Esophagus (tissue), 2 donors: ENCODE measurements at regions not wholly inside any gene's neighbourhood (a gene's known extent, or its start where the extent isn't known, plus 50 kb on each side); places are given as distances from the start of the nearest gene placed in this dataset.
"Not testable (repeated sequence)": the region's sequence is repeated elsewhere in the genome, so short reads cannot be mapped to it uniquely, and the experiment has no call there.

Experiments
- H3K27ac ChIP-seq, 2 donors: one replicate each; pipeline ENCODE4 v1.5.1; 2013; ENCODE audit warnings: low read depth in 2 of 2, mild to moderate bottlenecking in 2 of 2, inconsistent platforms in 1 of 2, low read length in 1 of 2, moderate library complexity in 1 of 2
- H3K27me3 ChIP-seq, 2 donors: one replicate each; pipeline ENCODE4 v1.6.1; 2013; ENCODE audit warnings: low read length in 2 of 2, control low read depth in 1 of 2, mild to moderate bottlenecking in 1 of 2; ENCODE audit not compliant: insufficient read depth in 2 of 2, control insufficient read depth in 1 of 2
- H3K36me3 ChIP-seq, 2 donors: one replicate each; pipeline ENCODE4 v1.6.1; 2013; ENCODE audit warnings: low read length in 1 of 2; ENCODE audit not compliant: control insufficient read depth in 2 of 2, insufficient read depth in 2 of 2
- H3K4me1 ChIP-seq, 2 donors: one replicate each; pipeline ENCODE4 v1.6.1; 2013; ENCODE audit warnings: low read length in 1 of 2; ENCODE audit not compliant: control insufficient read depth in 2 of 2, insufficient read depth in 2 of 2
- H3K4me3 ChIP-seq, 2 donors: one replicate each; pipeline ENCODE4 v1.5.1; 2013; ENCODE audit warnings: low read length in 2 of 2, mild to moderate bottlenecking in 2 of 2, low read depth in 1 of 2, moderate library complexity in 1 of 2
- H3K9me3 ChIP-seq, 2 donors: one replicate each; pipeline ENCODE4 v1.6.1; 2013; ENCODE audit warnings: mild to moderate bottlenecking in 2 of 2, low read depth in 1 of 2, low read length in 1 of 2, moderate library complexity in 1 of 2; ENCODE audit not compliant: control insufficient read depth in 2 of 2, insufficient read depth in 1 of 2
- WGBS, 2 donors: extraction: QIAGEN DNeasy Blood & Tissue Kit; methylation state at CpG; one replicate each; pipeline ENCODE4 v1.1.7; 2013; 5-methylcytosine and 5-hydroxymethylcytosine counted together
- donor health status: healthy with polysubstance abuse.
- donor health status: Bipolar disorder and iron deficiency.

DNA sequence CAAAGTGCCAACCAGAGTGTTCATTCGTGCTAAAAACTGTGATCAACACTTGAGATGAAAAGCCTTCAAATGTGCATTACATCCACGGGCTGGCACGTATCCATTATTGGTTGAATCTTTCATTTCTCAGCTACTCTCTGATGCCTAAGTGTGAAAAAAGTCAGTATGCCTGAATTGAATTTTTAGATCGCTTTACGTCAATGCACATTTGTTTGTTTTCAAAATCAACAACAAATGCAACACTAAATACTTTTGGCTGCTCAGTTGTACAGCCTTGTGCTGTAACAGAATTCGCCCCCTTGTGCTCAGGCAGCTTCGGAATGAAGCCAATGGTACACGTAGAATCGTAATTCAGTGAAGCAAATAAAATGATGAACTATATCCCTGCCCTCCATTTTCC, 446.5 kb upstream of the NRP1 start:
- Histone ChIP-seq H3K27ac (no peak overlapping the region), H3K27me3 (no peaks in the 10 kb centered on the region), H3K4me3 (no peak overlapping the region), H3K4me1 (no peaks in the 10 kb centered on the region), H3K36me3 (no peaks in the 10 kb centered on the region), H3K9me3 (no peaks in the 10 kb centered on the region)
- 85 to 88% methylated on average over 9 of the region's 9 CpGs for WGBS, 2 donors

DNA sequence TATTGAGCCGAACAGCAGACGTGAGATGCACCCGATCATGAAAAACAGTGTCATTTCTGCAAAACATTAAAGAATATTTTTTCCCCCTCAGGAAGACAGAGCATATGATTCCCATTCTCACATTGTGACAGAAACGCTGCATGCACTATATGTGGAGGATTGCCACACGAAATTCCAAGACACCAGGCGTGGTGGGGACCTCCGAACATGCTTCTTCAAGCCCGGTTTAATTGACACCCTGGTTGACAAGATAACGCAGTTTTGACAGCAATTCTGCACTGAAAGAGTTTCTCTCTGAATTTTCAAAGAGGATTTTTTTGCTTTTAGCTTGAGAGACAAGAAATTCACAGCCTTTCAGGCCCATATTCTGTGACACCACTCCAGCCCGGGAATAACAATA, 442.8 kb upstream of the NRP1 start:
- Histone ChIP-seq H3K36me3 (no peaks in the 10 kb centered on the region), H3K9me3 (no peaks in the 10 kb centered on the region), H3K4me1 (no peaks in the 10 kb centered on the region), H3K4me3 (no peak overlapping the region), H3K27me3 (no peaks in the 10 kb centered on the region), H3K27ac (no peak overlapping the region)
- WGBS, 2 donors, result 92 to 93% methylated on average over 10 of the region's 10 CpGs

DNA sequence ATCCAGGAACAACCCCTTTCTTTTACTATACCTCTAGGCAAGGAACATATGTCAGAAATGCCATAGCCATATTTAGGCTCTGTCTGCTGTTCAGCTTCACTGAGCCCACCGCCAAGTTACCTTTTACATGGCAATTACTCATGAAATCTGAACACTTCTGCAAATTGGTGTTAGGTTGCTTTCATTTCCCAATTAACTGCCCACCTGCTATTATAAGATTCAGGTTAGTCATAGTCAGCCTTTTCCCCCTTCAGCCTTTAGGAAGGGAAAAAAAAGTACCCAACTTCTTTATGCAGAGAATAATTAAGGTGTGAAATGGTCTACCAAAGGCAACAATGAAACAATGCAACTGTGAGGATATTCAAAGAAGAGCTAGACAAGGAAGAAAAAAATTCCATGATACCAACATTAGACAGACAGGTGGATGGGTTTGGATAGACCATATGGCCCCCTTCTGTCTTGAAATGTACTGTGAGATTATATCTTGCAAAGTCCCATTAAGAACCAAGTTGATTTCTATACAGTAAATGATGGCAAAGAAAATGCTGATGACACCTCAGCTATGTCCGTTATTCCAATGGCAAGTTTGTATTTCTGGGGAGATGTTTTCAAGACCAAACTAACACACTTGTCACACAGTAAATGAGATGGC, 442.1 kb upstream of the NRP1 start:
- Histone ChIP-seq H3K27me3 (no peaks in the 10 kb centered on the region), H3K4me1 (no peaks in the 10 kb centered on the region), H3K36me3 (no peaks in the 10 kb centered on the region), H3K27ac (no peak overlapping the region), H3K4me3 (no peak overlapping the region), H3K9me3 (no peaks in the 10 kb centered on the region)
- 96% methylated on average over 2 of the region's 2 CpGs for WGBS, 2 donors

DNA sequence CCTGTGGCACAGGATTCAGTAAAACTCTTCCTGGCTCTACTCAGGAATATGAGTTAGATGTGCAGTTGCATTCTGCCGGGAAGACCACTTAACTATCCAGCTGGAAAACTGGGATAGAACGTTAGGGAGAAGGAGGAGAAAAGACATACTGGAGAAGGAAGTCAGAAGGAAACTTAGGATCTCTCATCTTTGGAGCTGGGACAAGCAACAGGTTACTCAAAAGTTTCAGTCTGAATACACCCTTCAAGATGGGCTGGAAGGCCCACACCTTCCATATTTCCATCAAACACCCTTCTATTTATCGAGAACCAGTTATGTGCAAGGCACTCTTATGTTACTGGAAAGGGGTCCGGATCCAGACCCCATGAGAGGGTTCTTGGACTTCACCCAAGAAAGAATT, 440.4 kb upstream of the NRP1 start:
- H3K27me3 ChIP-seq, result no peaks in the 10 kb centered on the region
- H3K9me3 ChIP-seq, result no peaks in the 10 kb centered on the region
- no peak overlapping the region for H3K27ac ChIP-seq
- no peak overlapping the region for H3K4me3 ChIP-seq
- H3K36me3 ChIP-seq, result no peaks in the 10 kb centered on the region
- H3K4me1 ChIP-seq, result no peaks in the 10 kb centered on the region
- 87 to 90% methylated on average over 4 of the region's 4 CpGs for WGBS, 2 donors

DNA sequence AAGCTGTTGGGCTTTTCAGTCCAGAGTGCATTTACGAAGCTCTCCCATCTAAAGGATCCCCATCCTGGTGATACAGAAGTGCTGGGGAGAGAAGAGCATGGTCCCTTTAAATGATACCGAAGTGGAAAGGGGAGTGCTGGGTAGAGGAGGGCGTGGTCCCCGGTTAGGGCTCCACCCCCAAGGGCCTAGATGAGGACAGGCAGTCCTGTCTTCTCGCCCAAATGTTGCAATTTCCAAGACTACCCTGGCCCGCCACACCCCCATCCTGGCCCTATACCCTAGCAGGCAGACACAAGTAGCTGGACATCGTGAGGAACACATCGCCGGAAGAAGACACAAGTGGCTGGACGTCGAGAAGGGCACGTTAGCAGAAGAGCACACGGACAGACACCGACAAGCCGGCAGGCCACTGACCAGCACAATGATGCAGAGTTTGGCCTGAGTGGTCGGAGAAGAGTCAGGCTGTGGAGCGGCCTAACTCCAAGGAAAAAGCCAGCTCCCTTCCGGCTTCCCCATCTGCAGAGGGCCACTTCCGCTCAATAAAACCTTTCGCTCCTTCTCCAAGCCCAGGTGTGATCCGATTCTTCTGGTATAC, 439.5 kb upstream of the NRP1 start:
- Histone ChIP-seq H3K9me3 (no peaks in the 10 kb centered on the region), H3K4me1 (no peaks in the 10 kb centered on the region), H3K27ac (no peak overlapping the region), H3K36me3 (no peaks in the 10 kb centered on the region), H3K4me3 (no peak overlapping the region), H3K27me3 (no peaks in the 10 kb centered on the region)
- WGBS, 2 donors, result 94 to 95% methylated on average over 21 of the region's 21 CpGs

DNA sequence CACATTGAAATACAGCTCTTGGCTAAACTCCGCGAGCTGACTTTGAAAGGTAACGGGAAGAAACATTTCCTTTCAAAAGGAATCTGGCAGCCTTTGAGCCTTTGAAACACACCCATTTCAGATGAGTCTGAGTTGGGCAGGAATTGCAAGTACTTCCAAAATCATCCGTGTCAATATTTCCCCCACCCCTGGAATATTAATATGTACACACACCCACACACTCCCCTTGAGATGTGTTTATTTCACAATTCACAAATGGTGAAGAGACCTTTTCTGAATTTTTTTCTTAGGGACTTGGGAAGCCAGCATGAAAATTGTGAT, 438.7 kb upstream of the NRP1 start:
- WGBS, 2 donors, result 23 to 31% methylated on average over 4 of the region's 4 CpGs

DNA sequence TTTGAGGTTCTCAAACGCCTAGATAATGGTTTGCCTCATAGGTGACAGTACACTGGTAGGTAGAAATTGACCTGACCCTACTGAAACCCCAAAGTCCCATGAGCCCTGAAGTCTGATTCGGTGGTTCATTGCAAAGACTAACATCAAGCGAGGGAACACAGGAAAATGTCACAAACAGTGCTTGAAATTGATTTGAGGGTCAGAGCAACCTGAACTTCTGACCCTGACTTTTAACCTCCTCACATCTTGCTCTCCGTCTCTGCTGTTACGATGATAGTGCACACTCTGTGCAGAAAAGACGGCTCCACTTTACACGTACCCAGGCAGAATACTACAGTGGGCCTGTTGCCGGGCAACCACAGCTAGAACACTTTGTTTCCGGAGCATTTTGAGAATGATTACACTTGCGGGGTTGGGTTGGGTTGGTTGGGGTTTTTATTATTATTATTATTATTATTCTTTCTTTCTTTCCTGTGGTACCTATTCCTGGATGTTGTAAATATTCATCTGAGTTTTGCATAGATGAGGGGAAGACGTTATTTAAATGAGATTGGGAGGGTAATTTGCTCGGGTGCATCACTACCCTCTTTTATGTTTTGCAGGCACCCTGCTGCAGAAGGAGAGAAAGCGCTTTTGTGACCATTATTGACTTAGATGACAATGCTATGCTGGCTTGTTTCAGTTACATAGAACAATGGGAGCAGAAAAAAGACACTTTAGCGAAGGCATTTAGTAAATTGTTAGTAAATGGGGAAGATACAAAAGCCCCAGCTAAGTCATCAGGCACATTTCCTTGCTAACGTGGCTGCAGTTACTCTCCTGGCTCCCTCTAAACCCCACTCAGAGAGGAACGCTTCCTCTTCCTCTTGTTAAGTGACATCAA, 438.1 kb upstream of the NRP1 start:
- no peak overlapping the region for H3K27ac ChIP-seq
- no peaks in the 10 kb centered on the region for H3K9me3 ChIP-seq
- 53 to 56% methylated on average over 16 of the region's 16 CpGs for whole genome bisulfite sequencing, 2 donors
- H3K4me1 ChIP-seq, result no peaks in the 10 kb centered on the region
- H3K36me3 ChIP-seq, result no peaks in the 10 kb centered on the region
- no peaks in the 10 kb centered on the region for H3K27me3 ChIP-seq
- no peak overlapping the region for H3K4me3 ChIP-seq

More for the DNA sequence above, 438.7 kb upstream of the NRP1 start:
- Histone ChIP-seq H3K4me3 (no peak overlapping the region), H3K27ac (no peak overlapping the region), H3K36me3 (no peaks in the 10 kb centered on the region), H3K9me3 (no peaks in the 10 kb centered on the region), H3K27me3 (no peaks in the 10 kb centered on the region), H3K4me1 (no peaks in the 10 kb centered on the region)

DNA sequence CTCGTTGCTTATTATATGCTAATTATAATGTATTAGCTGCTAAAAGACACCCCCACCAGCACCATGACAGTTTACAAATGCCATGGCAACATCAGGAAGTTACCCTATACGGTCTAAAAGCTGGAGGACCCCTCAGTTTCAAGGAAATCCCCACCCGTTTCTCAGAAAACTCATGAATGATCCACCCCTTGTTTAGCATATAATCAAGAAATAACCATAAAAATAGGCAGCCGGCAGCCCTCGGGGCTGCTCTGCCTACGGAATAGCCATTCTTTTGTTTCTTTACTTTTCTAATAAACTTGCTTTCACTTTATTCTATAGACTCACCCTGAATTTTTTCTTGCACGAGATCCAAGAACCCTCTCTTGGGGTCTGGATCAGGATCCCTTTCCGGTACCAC, 437.4 kb upstream of the NRP1 start:
- not testable (repeated sequence) for H3K27ac ChIP-seq, H3K9me3 ChIP-seq, H3K27me3 ChIP-seq, H3K36me3 ChIP-seq, H3K4me3 ChIP-seq, H3K4me1 ChIP-seq
- WGBS, 2 donors, result 75 to 77% methylated on average over 8 of the region's 8 CpGs

DNA sequence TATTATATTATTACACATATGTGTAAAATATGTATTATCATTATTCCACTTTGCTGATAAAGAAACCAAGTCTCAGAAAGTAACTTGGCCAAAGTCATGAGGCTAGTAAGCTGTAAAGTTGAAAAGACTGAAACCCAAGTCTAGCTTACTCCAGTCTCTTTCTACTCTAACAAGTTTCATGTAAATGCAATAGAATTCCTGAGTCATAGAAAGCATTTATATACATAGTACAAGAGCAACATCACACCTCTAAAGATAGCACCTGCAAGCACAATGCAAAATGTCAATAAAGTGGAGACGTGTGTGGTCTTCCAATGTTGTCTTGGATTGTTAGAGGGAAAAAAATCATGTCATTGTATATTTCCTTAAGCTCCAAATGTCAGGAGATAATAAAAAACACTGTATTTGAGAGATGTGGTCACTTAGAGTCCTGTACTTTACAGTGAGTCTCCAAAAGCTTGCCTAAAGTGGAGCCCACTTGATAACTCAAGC, 430.3 kb upstream of the NRP1 start:
- Histone ChIP-seq H3K9me3 (no peaks in the 10 kb centered on the region), H3K36me3 (no peaks in the 10 kb centered on the region), H3K27ac (no peak overlapping the region), H3K4me1 (no peaks in the 10 kb centered on the region), H3K27me3 (no peaks in the 10 kb centered on the region), H3K4me3 (no peak overlapping the region)
- WGBS, 2 donors, result 82 to 92% methylated on average over 1 of the region's 1 CpG
